OCI-LY1 (cell line): ENCODE measurements at regions not wholly inside any gene's neighbourhood (a gene's known extent, or its start where the extent isn't known, plus 50 kb on each side); places are given as distances from the start of the nearest gene placed in this dataset.

ENCODE experiments used
- H2AFZ ChIP-seq: fragments of 200-600 bp; sonication (generic), shearing (Covaris generic); 2 replicates; pipeline ENCODE4 v1.6.0; 2014; ENCODE audit warnings: antibody characterized with exemption, mild to moderate bottlenecking, low read length
- H3F3A ChIP-seq: fragments of 200-600 bp; sonication (generic), shearing (Covaris generic); 2 replicates; pipeline ENCODE4 v1.6.0; 2014; ENCODE audit warnings: mild to moderate bottlenecking, antibody characterized with exemption, low read length, moderate library complexity; ENCODE audit not compliant: insufficient read depth
- H3K27ac ChIP-seq: fragments of 200-600 bp; sonication (generic); 2 replicates; pipeline ENCODE4 v1.5.1; 2014; ENCODE audit warnings: low read length, mixed run types, mild to moderate bottlenecking, low read depth; ENCODE audit not compliant: poor library complexity, severe bottlenecking
- H3K27me3 ChIP-seq: fragments of 200-600 bp; sonication (generic); 2 replicates; pipeline ENCODE4 v1.6.0; 2014; ENCODE audit warnings: antibody characterized with exemption, mild to moderate bottlenecking, low read length, moderate library complexity; ENCODE audit not compliant: insufficient read depth
- H3K36me3 ChIP-seq: fragments of 200-600 bp; sonication (generic); 2 replicates; pipeline ENCODE4 v1.6.1; 2014; ENCODE audit warnings: mild to moderate bottlenecking, antibody characterized with exemption, low read length, moderate library complexity, mixed read lengths; ENCODE audit not compliant: insufficient read depth
- H3K4me1 ChIP-seq: fragments of 200-600 bp; sonication (generic); 2 replicates; pipeline ENCODE4 v1.5.1; 2014; ENCODE audit warnings: mild to moderate bottlenecking, low read length, moderate library complexity; ENCODE audit not compliant: insufficient read depth, severe bottlenecking
- H3K4me2 ChIP-seq: fragments of 200-600 bp; sonication (generic), shearing (Covaris generic); 2 replicates; pipeline ENCODE4 v1.6.1; 2014; ENCODE audit warnings: low read length
- H3K4me3 ChIP-seq: fragments of 200-600 bp; sonication (generic); 2 replicates; pipeline ENCODE4 v1.5.1; 2014; ENCODE audit warnings: low read length, low read depth, mild to moderate bottlenecking, mixed read lengths; ENCODE audit not compliant: poor library complexity, severe bottlenecking
- H3K79me2 ChIP-seq: fragments of 200-600 bp; shearing (Covaris generic); 2 replicates; pipeline ENCODE4 v1.6.1; 2016; ENCODE audit warnings: mixed run types, low read length, mixed read lengths; ENCODE audit not compliant: insufficient read depth
- H3K9ac ChIP-seq: fragments of 200-600 bp; sonication (generic), shearing (Covaris generic); 2 replicates; pipeline ENCODE4 v1.6.1; 2014; ENCODE audit warnings: mild to moderate bottlenecking, low read length, mixed read lengths
- H3K9me2 ChIP-seq: fragments of 200-600 bp; sonication (generic), shearing (Covaris generic); 2 replicates; pipeline ENCODE4 v1.6.1; 2014; ENCODE audit warnings: low read depth, mild to moderate bottlenecking, low read length, mixed read lengths
- H3K9me3 ChIP-seq: fragments of 200-600 bp; shearing (Covaris generic); 2 replicates; pipeline ENCODE4 v1.6.1; 2014; ENCODE audit warnings: low read length, mixed read lengths
- H4K20me1 ChIP-seq: fragments of 200-600 bp; sonication (generic), shearing (Covaris generic); 2 replicates; pipeline ENCODE4 v1.6.0; 2016; ENCODE audit warnings: mild to moderate bottlenecking, low read length; ENCODE audit not compliant: insufficient read depth
- EZH2 ChIP-seq: fragments of 200-600 bp; sonication (generic), shearing (Covaris generic); IDR thresholded peaks from 2 replicates; pipeline ENCODE4 v1.8.0; 2017; ENCODE audit warnings: borderline replicate concordance, mixed run types, mild to moderate bottlenecking, antibody characterized with exemption, low read length, moderate library complexity, mixed read lengths
- TF ChIP-seq, protein P1 (sequence below): fragments of 200-600 bp; sonication (generic), shearing (Covaris generic); IDR thresholded peaks from 2 replicates; pipeline ENCODE4 v1.5.1; 2017; ENCODE audit warnings: mild to moderate bottlenecking, antibody characterized with exemption, low read length, moderate library complexity, mixed read lengths

DNA sequence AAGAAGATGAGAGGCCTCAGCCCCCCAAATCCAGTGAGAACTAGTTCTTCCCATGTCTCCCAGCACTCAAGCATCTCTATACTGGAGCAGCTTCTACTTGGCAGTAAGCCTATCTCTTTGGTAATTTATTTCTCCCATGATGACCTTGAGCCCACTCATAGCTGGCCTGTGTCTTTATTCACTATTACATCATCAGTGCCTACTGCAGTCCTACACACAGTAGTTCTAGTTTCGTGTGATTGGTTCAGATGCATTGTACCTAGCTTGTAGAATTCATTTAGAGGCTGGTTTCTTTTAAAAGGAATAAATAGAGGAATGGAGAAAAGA lies 255.6 kb upstream of the ZFP64 start:
- TF ChIP-seq, protein P1, sequence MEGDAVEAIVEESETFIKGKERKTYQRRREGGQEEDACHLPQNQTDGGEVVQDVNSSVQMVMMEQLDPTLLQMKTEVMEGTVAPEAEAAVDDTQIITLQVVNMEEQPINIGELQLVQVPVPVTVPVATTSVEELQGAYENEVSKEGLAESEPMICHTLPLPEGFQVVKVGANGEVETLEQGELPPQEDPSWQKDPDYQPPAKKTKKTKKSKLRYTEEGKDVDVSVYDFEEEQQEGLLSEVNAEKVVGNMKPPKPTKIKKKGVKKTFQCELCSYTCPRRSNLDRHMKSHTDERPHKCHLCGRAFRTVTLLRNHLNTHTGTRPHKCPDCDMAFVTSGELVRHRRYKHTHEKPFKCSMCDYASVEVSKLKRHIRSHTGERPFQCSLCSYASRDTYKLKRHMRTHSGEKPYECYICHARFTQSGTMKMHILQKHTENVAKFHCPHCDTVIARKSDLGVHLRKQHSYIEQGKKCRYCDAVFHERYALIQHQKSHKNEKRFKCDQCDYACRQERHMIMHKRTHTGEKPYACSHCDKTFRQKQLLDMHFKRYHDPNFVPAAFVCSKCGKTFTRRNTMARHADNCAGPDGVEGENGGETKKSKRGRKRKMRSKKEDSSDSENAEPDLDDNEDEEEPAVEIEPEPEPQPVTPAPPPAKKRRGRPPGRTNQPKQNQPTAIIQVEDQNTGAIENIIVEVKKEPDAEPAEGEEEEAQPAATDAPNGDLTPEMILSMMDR = no peak
- TF ChIP-seq EZH2 = no peak
- Histone ChIP-seq H3F3A (no peaks in the 10 kb centered on the region), H3K9ac (no peak overlapping the region), H3K4me2 (no peak overlapping the region), H3K4me1 (no peaks in the 10 kb centered on the region), H3K79me2 (no peaks in the 10 kb centered on the region), H3K9me2 (no peaks in the 10 kb centered on the region), H3K27me3 (no peaks in the 10 kb centered on the region), H3K4me3 (no peak overlapping the region), H3K27ac (no peak overlapping the region), H2AFZ (no peak overlapping the region), H3K9me3 (no peaks in the 10 kb centered on the region), H3K36me3 (no peaks in the 10 kb centered on the region), H4K20me1 (no peaks in the 10 kb centered on the region)

DNA sequence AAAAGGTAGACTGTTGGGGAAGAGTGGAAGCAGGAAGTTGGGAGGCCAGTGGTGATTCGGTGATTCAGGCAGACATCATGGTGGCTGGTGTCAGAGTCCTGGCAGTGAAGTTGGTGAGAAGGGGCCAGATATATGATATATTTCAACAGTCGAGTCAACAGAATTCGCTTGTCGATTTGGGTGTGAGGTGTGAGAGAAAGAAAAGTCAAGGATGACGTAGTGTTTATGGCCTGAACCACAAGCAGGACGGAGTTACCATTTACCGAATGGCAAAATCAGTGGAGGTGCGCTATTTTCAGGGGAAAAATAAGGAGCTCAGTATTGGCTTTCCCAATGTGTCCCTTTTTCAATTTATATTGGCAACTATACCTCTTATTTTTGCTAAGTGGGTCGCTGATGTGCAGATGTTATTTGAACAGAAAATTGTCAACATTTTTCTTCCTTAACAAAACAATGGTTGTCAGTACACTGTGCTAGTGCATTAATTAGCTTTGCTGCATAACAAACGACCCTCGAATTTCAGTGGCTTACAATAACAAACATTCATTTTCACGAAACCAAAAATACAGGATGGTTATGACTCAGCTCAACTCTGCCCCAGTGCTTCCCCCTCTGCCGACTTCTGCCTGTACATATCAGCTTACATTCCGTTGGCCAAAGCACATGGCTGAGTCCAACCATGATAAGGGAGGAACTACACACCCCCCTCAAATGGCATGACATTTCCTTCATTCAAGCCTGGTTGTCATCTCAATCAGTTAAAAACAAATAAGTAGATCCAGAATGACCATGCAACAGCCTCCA lies 255.0 kb upstream of the ZFP64 start:
- H4K20me1 ChIP-seq = no peaks in the 10 kb centered on the region
- no peaks in the 10 kb centered on the region for H3K27me3 ChIP-seq
- no peaks in the 10 kb centered on the region for H3F3A ChIP-seq
- TF ChIP-seq, protein P1 = no peak
- no peak for TF ChIP-seq EZH2
- no peak overlapping the region for H3K4me3 ChIP-seq
- no peaks in the 10 kb centered on the region for H3K36me3 ChIP-seq
- H3K27ac ChIP-seq = no peak overlapping the region
- no peaks in the 10 kb centered on the region for H3K4me1 ChIP-seq
- no peak overlapping the region for H2AFZ ChIP-seq
- H3K4me2 ChIP-seq = no peak overlapping the region
- H3K79me2 ChIP-seq = no peaks in the 10 kb centered on the region
- no peaks in the 10 kb centered on the region for H3K9me2 ChIP-seq
- H3K9ac ChIP-seq = no peak overlapping the region
- H3K9me3 ChIP-seq = no peaks in the 10 kb centered on the region

DNA sequence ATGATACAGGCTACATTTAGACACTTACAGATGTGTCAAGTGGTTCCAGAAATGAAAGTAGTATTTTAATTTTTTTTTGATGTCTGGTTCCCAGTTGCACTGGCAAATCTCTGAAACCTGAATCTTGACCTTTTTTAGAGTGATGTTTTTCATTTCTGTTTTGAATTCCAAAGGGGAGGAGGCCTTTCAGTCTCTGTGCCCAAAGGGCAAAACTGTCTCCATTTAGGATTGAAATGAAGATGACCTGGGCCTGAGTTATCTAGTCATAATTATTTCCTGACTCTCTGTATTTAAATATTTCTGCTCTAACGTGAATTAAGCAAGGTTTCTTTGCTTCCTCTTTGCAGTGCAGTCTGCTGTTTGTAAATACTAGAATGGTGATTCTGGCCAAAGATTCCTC lies 252.9 kb upstream of the ZFP64 start:
- no peaks in the 10 kb centered on the region for H4K20me1 ChIP-seq
- no peak overlapping the region for H2AFZ ChIP-seq
- no peak overlapping the region for H3K4me3 ChIP-seq
- H3F3A ChIP-seq = no peaks in the 10 kb centered on the region
- H3K27me3 ChIP-seq = no peaks in the 10 kb centered on the region
- no peaks in the 10 kb centered on the region for H3K79me2 ChIP-seq
- no peaks in the 10 kb centered on the region for H3K36me3 ChIP-seq
- no peak overlapping the region for H3K27ac ChIP-seq
- H3K4me2 ChIP-seq = no peak overlapping the region
- no peaks in the 10 kb centered on the region for H3K4me1 ChIP-seq
- H3K9me3 ChIP-seq = no peaks in the 10 kb centered on the region
- H3K9ac ChIP-seq = no peak overlapping the region
- TF ChIP-seq, protein P1 = no peak
- TF ChIP-seq EZH2 = no peak
- no peaks in the 10 kb centered on the region for H3K9me2 ChIP-seq
